ENCODE measurements at regions not wholly inside any gene's neighbourhood (a gene's known extent, or its start where the extent isn't known, plus 50 kb on each side); places are given as distances from the start of the nearest gene placed in this dataset.

DNA sequence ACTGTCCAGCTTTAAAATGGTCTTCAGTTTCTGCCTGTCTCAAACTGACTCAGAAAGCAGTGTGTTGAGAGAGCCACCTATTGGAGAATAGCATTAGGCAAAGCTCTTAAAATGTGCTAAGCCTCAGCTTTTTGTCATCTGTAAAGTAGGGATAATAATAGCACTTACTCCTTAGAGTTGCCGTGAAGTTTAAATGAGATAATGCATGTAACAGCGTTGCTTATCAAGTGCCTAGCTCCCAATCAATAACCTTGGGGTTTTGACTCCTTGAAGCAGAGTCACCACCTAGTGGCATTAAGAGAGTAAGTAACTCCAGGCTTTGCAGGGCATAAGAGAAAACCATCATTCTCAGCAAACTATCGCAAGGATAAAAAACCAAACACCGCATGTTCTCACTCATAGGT, 163.3 kb downstream of the HS3ST2 start:
- TF ChIP-seq, protein P1, sequence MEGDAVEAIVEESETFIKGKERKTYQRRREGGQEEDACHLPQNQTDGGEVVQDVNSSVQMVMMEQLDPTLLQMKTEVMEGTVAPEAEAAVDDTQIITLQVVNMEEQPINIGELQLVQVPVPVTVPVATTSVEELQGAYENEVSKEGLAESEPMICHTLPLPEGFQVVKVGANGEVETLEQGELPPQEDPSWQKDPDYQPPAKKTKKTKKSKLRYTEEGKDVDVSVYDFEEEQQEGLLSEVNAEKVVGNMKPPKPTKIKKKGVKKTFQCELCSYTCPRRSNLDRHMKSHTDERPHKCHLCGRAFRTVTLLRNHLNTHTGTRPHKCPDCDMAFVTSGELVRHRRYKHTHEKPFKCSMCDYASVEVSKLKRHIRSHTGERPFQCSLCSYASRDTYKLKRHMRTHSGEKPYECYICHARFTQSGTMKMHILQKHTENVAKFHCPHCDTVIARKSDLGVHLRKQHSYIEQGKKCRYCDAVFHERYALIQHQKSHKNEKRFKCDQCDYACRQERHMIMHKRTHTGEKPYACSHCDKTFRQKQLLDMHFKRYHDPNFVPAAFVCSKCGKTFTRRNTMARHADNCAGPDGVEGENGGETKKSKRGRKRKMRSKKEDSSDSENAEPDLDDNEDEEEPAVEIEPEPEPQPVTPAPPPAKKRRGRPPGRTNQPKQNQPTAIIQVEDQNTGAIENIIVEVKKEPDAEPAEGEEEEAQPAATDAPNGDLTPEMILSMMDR (IDR thresholded peaks at IDR 0.05) = peak; percentile 60

DNA sequence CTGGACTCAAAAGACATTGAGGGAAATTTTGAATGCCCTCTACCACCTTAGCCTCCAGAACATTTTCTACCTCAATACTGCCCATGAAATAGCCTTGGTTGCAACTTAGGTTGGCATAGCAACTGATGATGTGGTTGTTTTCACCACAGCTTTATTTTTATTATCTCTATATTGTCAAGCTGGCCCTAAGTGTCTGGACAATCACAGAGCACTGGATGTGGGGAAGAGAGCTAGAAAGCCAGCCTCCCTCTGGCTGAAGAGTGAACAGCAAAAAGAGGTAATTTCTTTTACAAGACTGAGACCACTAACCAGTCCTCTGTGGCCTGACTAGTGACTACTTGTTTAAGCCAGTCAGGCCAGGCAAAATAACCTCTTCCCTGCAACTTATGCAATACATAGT, 159.6 kb downstream of the HS3ST2 start:
- TF ChIP-seq, protein P1 (IDR thresholded peaks at IDR 0.05) = no peak

DNA sequence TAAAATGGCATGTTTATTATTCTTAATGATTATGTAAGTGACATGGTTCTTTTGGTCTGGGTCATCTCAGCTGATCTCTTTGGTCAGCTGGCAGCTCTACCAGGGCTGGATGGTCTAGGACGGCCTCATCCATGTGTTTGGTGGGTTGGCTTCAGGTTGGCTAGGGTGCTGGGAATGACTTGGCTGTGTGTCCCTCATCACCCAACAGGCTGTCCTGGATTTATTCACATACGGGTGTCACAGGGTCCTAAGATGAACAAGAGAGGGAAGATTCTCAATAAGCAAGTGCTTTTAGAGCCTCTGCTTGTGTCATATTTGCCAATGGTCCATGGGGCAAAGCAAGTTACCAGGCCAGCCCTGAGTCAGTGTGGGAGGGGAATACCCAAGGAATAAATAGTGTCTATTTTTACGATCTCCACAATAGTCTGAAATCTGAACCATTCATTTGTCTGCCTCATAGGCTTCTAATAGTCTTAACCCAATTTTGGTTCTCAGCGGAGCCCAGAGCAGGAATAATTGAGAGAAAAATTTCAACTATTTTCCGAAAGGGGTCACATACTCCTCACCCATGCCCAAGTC, 157.5 kb downstream of the HS3ST2 start:
- TF ChIP-seq, protein P1 (IDR thresholded peaks at IDR 0.05) = no peak

DNA sequence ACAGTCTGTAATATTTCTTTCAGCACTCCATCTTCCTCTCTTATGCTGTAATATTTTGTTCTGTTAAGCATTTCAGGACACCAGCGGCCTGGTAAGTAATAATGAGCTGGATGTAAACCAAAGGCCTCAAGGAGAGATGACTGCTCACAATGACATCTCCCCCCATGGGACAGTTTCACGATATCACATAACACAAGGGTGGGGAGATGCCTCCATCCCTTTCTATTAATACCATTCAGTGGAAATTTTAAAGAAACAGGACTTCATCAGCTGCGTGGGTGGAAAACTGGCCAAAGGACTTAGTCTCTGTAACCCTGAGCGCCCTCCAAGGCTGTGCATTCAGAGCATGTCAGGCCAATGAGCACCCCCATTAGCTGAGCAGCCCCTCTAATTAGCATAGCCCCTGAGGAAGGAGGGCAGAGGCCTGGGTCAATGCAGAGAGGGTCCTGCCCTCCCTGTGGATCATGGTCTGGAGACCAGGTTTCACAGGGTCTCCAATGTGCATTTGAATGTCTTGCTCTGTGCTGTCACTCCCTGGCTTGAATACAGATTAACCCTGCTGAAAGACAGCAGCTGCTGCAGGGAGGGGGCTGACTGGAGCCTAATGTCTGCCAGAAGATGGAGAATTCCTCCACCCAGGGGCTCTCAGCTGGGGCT, 156.4 kb downstream of the HS3ST2 start:
- TF ChIP-seq, protein P1 (IDR thresholded peaks at IDR 0.05) = no peak

DNA sequence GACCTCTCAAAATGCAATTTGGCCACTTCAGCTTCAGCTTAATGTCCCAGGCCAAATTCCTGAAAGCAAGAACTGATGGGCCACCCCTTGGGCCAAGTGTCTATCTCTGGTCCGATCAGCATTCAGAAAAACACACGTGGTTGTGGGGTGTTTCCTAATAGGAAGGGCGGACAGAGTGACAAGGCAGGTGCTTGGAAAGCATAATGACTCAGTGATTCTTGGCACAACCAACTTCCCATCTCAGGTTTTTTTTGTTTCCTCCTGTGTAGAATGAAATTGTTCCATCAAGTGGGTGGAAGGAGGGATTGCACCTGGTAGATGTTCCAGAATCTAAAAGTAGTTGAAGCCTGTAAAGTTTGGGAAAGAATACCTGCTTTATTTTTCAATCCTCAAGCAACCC, 155.6 kb downstream of the HS3ST2 start:
- TF ChIP-seq, protein P1 (IDR thresholded peaks at IDR 0.05) = no peak

DNA sequence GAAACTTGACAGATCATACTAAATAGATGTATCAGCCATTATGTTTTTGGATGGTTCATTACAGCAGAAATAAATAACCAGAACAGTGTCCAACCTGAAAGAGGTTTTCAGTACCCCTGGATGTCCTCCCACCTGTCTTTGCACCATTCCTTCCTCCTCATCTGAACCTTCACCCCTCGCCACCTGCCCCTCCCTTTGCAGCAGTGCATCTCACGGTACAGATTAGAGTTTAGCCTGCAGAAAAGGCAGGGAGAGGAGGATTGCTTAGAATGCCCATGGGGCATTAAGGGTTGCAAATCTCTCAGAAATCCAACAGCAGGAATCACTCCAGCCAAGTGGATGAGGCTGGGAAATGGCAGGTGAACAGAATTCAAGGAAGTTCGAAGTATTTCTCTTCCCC, 155.0 kb downstream of the HS3ST2 start:
- TF ChIP-seq, protein P1 (IDR thresholded peaks at IDR 0.05) = no peak

DNA sequence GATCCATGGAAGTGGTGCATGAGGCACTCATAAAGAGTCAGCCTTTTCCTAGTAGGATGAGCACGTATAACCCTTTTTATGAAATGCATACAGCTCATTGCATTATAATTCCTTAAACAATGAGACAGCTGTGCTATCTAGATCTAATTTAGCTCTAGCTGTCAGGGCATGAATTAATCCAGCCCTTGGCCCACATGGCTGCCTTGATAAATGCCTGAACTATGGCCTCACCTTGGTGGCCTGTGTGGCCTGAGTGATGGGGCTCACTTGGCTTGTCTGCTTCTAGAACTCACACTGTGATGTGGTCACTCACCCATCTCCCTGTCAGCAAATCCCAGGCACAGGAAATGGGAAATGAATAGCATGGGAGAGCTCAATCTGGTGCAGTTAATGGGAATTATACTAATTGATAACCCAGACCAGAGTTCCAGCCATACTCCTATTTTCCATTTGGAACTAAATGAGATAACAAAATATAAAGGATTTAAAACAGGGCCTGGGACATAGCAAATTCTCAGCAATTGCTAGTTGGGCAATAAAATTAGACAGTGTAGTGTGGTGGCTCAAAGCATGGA, 153.6 kb downstream of the HS3ST2 start:
- TF ChIP-seq, protein P1 (IDR thresholded peaks at IDR 0.05) = no peak

All from LNCAP (cell line).